ENCODE measurements at regions not wholly inside any gene's neighbourhood (a gene's known extent, or its start where the extent isn't known, plus 50 kb on each side); places are given as distances from the start of the nearest gene placed in this dataset.

DNA sequence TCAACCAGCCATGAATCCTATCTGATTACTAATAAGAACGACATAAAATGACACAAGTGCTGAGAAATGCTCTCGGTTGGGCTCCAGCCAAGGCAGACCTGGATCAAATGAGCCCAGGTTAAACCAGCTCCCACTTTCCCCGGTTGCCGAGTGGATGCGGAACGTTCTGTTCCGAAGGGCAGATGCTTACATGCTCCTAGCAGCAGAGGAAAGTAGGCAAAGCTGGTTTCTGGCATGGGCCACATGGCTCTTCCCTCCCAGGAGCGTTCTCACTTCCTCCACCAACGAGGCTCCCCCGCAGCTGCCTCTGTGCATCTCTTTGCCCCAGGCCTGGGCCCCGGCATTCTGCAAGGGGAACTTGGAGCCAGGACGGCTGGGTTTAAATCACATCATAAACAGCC, 61.8 kb upstream of the SDK1 start:
- TF ChIP-seq, protein P1, sequence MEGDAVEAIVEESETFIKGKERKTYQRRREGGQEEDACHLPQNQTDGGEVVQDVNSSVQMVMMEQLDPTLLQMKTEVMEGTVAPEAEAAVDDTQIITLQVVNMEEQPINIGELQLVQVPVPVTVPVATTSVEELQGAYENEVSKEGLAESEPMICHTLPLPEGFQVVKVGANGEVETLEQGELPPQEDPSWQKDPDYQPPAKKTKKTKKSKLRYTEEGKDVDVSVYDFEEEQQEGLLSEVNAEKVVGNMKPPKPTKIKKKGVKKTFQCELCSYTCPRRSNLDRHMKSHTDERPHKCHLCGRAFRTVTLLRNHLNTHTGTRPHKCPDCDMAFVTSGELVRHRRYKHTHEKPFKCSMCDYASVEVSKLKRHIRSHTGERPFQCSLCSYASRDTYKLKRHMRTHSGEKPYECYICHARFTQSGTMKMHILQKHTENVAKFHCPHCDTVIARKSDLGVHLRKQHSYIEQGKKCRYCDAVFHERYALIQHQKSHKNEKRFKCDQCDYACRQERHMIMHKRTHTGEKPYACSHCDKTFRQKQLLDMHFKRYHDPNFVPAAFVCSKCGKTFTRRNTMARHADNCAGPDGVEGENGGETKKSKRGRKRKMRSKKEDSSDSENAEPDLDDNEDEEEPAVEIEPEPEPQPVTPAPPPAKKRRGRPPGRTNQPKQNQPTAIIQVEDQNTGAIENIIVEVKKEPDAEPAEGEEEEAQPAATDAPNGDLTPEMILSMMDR (IDR thresholded peaks at IDR 0.05; ENCODE audit: insufficient read depth in 1 of 2, low read depth in 1 of 2, low read length in 1 of 2, severe bottlenecking in 1 of 2, unreplicated experiment in 1 of 2): no peak
- Histone ChIP-seq H3K27me3 (replicated peaks; ENCODE audit: control insufficient read depth, insufficient read depth, low read length) (no peaks in the 10 kb centered on the region), H3K4me3 (ENCODE audit: low read depth, low read length) (no peak overlapping the region), H3K9me3 (peaks cover 18% of the 10 kb centered on the region), H3K4me1 (0 out of 2 replicates have a peak, but pooled peaks cover 5% of the 10 kb centered on the region), H3K36me3 (ENCODE audit: control insufficient read depth, insufficient read depth, low read length) (no peaks in the 10 kb centered on the region)
- Mint-ChIP-seq H3K36me3 (ENCODE audit: insufficient read depth, unreplicated experiment) (no peaks in the 10 kb centered on the region), H3K9me3 (ENCODE audit: unreplicated experiment) (peaks cover 23% of the 10 kb centered on the region), H3K4me1 (ENCODE audit: low read depth, unreplicated experiment) (no peaks in the 10 kb centered on the region), H3K27me3 (ENCODE audit: insufficient read depth, unreplicated experiment) (no peaks in the 10 kb centered on the region), H3K27ac (ENCODE audit: unreplicated experiment) (no peak overlapping the region), H3K4me3 (ENCODE audit: unreplicated experiment) (no peak overlapping the region)
- BruUV-seq (replicated peaks): no TSS peak
- ChIA-PET POLR2A (interaction anchor here (0.6 kb wide), 2 partner anchors 311 to 1506 kb away, joined by 6 to 9 read pairs; no protein-coding TSS in a partner anchor), CTCF (no interaction called here)
- intact Hi-C loops (cut with micrococcal nuclease; ENCODE audit: unreplicated experiment): no loop called here
- DNase-seq: no peak

DNA sequence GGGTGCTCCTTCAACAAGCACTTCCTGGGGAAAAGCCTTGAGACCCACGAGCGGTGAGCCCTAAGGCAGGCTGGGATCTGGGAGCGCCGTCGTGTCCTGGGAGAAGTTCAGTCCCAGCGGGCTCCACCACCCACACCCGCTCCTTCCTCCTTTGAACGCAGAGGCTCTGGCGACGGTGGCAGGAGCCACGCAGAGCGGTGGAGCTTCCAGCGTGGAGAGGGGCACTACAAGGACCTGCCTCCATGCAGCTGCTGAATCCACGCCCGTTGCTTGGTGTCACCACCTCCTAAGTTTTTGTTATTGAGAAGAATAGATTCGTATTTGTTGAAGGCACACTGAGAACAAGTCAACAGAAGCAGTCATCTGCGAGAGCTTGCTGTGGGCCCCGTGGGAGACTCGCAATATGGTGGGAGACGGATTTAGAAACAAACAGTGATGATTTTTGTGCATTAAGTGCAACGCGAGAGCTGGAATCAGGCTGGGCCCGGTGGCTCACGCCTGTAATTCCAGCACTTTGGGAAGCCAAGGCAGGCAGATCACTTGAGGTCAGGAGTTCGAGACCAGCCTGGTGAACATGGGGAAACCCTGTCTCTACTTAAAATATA, 60.1 kb upstream of the SDK1 start:
- TF ChIP-seq, protein P1 (IDR thresholded peaks at IDR 0.05; ENCODE audit: insufficient read depth in 1 of 2, low read depth in 1 of 2, low read length in 1 of 2, severe bottlenecking in 1 of 2, unreplicated experiment in 1 of 2): no peak
- CTCF ChIA-PET: interaction anchor here (0.6 to 0.7 kb wide), 3 partner anchors 11 to 438 kb away, joined by 3 to 7 read pairs (median 4); no protein-coding TSS in a partner anchor
- Histone ChIP-seq H3K4me1 (0 out of 2 replicates have a peak, but pooled peaks cover 7% of the 10 kb centered on the region), H3K9me3 (peaks cover 12% of the 10 kb centered on the region), H3K4me3 (ENCODE audit: low read depth, low read length) (no peak overlapping the region), H3K27me3 (replicated peaks; ENCODE audit: control insufficient read depth, insufficient read depth, low read length) (no peaks in the 10 kb centered on the region), H3K36me3 (ENCODE audit: control insufficient read depth, insufficient read depth, low read length) (no peaks in the 10 kb centered on the region)
- no peak for DNase-seq
- Mint-ChIP-seq H3K4me1 (ENCODE audit: low read depth, unreplicated experiment) (no peaks in the 10 kb centered on the region), H3K9me3 (ENCODE audit: unreplicated experiment) (peaks cover 10% of the 10 kb centered on the region), H3K4me3 (ENCODE audit: unreplicated experiment) (no peak overlapping the region), H3K27ac (ENCODE audit: unreplicated experiment) (no peak overlapping the region), H3K36me3 (ENCODE audit: insufficient read depth, unreplicated experiment) (no peaks in the 10 kb centered on the region), H3K27me3 (ENCODE audit: insufficient read depth, unreplicated experiment) (no peaks in the 10 kb centered on the region)
- no TSS peak for BruUV-seq (replicated peaks)
- POLR2A ChIA-PET: no interaction called here
- intact Hi-C loops (cut with micrococcal nuclease; ENCODE audit: unreplicated experiment): no loop called here

DNA sequence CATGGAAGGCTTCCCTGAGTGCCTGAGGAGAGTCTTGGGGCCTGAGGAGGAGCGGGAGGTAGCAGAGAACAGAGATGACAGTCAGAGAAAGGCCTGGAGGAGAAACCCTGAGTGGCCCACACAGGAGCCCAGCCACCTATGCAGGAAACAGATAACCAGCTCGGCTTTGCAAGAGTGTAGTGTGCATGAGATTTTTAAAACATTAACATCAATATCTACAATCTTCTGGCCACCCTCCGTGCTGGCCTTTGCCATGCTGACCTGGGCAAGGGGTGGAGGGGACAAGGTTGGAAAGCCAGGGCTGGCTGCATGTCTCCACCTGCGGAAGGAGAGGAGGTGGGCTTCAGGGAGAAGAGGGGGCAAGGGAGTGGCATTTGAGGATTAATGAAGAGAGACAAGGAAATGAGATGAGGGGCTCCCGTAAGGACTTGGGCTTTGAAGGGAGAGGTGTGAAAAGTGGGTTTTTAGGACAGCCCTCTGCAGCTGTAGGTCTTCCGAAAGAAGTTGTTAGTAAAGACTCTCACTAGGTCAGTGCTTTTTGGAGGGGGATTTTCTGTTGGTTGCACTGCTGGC, 59.3 kb upstream of the SDK1 start:
- Histone ChIP-seq H3K9me3 (peaks cover 11% of the 10 kb centered on the region), H3K4me3 (ENCODE audit: low read depth, low read length) (no peak overlapping the region), H3K36me3 (ENCODE audit: control insufficient read depth, insufficient read depth, low read length) (no peaks in the 10 kb centered on the region), H3K27me3 (replicated peaks; ENCODE audit: control insufficient read depth, insufficient read depth, low read length) (no peaks in the 10 kb centered on the region), H3K4me1 (0 out of 2 replicates have a peak, but pooled peaks cover 7% of the 10 kb centered on the region)
- intact Hi-C loops (cut with micrococcal nuclease; ENCODE audit: unreplicated experiment): no loop called here
- H3K4me3 Mint-ChIP-seq (ENCODE audit: unreplicated experiment): no peak overlapping the region
- DNase-seq: no peak
- ChIA-PET CTCF (no interaction called here), POLR2A (no interaction called here)
- BruUV-seq (replicated peaks): no TSS peak
- H3K27me3 Mint-ChIP-seq (ENCODE audit: insufficient read depth, unreplicated experiment): no peaks in the 10 kb centered on the region
- H3K4me1 Mint-ChIP-seq (ENCODE audit: low read depth, unreplicated experiment): no peaks in the 10 kb centered on the region
- TF ChIP-seq, protein P1 (IDR thresholded peaks at IDR 0.05; ENCODE audit: insufficient read depth in 1 of 2, low read depth in 1 of 2, low read length in 1 of 2, severe bottlenecking in 1 of 2, unreplicated experiment in 1 of 2): no peak
- peaks cover 16% of the 10 kb centered on the region for H3K9me3 Mint-ChIP-seq (ENCODE audit: unreplicated experiment)
- no peaks in the 10 kb centered on the region for H3K36me3 Mint-ChIP-seq (ENCODE audit: insufficient read depth, unreplicated experiment)
- no peak overlapping the region for H3K27ac Mint-ChIP-seq (ENCODE audit: unreplicated experiment)
